ENCODE measurements at regions not wholly inside any gene's neighbourhood (a gene's known extent, or its start where the extent isn't known, plus 50 kb on each side); places are given as distances from the start of the nearest gene placed in this dataset.

DNA sequence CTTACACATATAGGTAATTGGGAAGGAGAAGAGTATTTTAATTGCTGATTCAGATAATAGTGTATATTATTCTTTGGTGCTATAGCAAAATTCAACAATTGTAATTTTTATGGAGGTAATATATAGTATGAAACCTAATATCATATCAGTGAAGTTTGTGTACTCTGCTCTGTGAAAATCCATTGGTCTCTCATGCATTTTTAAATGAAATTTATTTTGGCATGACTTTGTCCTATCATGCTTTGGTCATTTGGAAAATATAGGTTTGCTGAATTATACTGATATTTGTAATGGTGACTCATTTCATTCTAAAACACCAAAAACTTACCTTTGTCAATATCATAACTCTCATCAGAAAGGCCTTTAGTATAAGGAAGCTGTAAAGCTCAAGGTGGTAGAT, 962.0 kb upstream of the NOVA1 start:
- no peak overlapping the region for H3K4me3 ChIP-seq (ENCODE audit: low read depth, low read length)
- DNase-seq (ENCODE audit: low read depth): no peak
- TF ChIP-seq, protein P1, sequence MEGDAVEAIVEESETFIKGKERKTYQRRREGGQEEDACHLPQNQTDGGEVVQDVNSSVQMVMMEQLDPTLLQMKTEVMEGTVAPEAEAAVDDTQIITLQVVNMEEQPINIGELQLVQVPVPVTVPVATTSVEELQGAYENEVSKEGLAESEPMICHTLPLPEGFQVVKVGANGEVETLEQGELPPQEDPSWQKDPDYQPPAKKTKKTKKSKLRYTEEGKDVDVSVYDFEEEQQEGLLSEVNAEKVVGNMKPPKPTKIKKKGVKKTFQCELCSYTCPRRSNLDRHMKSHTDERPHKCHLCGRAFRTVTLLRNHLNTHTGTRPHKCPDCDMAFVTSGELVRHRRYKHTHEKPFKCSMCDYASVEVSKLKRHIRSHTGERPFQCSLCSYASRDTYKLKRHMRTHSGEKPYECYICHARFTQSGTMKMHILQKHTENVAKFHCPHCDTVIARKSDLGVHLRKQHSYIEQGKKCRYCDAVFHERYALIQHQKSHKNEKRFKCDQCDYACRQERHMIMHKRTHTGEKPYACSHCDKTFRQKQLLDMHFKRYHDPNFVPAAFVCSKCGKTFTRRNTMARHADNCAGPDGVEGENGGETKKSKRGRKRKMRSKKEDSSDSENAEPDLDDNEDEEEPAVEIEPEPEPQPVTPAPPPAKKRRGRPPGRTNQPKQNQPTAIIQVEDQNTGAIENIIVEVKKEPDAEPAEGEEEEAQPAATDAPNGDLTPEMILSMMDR (IDR thresholded peaks at IDR 0.05; ENCODE audit: low read depth, low read length): no peak

DNA sequence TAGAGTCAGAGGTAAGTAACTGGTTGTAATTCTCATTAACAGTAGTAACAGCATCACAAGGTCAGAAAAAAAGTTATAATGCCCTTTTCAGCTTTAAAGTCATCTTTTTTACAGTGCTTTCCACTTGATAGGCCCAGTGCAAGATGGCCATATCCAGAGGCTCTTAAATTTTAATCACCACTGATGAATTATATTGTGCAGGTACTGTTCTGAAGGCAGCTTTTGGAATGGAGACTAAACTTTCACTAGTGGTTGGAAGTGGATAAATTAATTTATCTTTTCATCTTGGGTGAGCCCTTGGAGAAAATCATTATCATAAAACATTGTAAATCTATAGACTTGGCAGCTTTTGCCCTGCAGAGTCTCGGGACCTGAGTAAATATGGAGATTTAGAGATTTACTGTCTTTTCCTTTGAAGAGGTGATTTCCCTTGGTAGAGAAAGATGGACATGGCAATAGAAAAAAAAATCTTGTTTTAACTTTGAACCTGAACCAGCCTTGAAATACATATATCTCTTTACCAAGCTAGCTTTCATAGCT, 969.1 kb upstream of the NOVA1 start:
- TF ChIP-seq, protein P1 (IDR thresholded peaks at IDR 0.05; ENCODE audit: low read depth, low read length): no peak
- no peak for TF ChIP-seq MYC (IDR thresholded peaks at IDR 0.05; ENCODE audit: low read depth, low read length)
- no peak for TF ChIP-seq POLR2A (IDR thresholded peaks at IDR 0.05; ENCODE audit: extremely low read depth, insufficient read length)
- TF ChIP-seq MAX (IDR thresholded peaks at IDR 0.05; ENCODE audit: low read depth, low read length): no peak
- DNase-seq (ENCODE audit: low read depth): no peak
- no peak overlapping the region for H3K4me3 ChIP-seq (ENCODE audit: low read depth, low read length)

GRCh38 chr14:27573018-27573417, 975.2 kb upstream of the NOVA1 start:
- DNase-seq (ENCODE audit: low read depth): no peak
- H3K4me3 ChIP-seq (ENCODE audit: low read depth, low read length): no peak overlapping the region
- TF ChIP-seq MYC (IDR thresholded peaks at IDR 0.05; ENCODE audit: low read depth, low read length) (no peak), MAX (IDR thresholded peaks at IDR 0.05; ENCODE audit: low read depth, low read length) (no peak), POLR2A (IDR thresholded peaks at IDR 0.05; ENCODE audit: extremely low read depth, insufficient read length) (no peak)
- TF ChIP-seq, protein P1 (IDR thresholded peaks at IDR 0.05; ENCODE audit: low read depth, low read length): no peak

GRCh38 chr14:27587103-27587502, 989.3 kb upstream of the NOVA1 start:
- no peak overlapping the region for H3K4me3 ChIP-seq (ENCODE audit: low read depth, low read length)
- TF ChIP-seq MAX (IDR thresholded peaks at IDR 0.05; ENCODE audit: low read depth, low read length): no peak
- TF ChIP-seq MYC (IDR thresholded peaks at IDR 0.05; ENCODE audit: low read depth, low read length): no peak
- TF ChIP-seq, protein P1 (IDR thresholded peaks at IDR 0.05; ENCODE audit: low read depth, low read length): no peak
- no peak for TF ChIP-seq POLR2A (IDR thresholded peaks at IDR 0.05; ENCODE audit: extremely low read depth, insufficient read length)
- DNase-seq (ENCODE audit: low read depth): no peak

- no peak for TF ChIP-seq MAX (IDR thresholded peaks at IDR 0.05; ENCODE audit: low read depth, low read length)
Observed at GRCh38 chr14:27605282-27605681, 1007.4 kb upstream of the NOVA1 start.

GRCh38 chr14:27608377-27608776, 1010.5 kb upstream of the NOVA1 start:
- TF ChIP-seq MAX (IDR thresholded peaks at IDR 0.05; ENCODE audit: low read depth, low read length): no peak
- TF ChIP-seq POLR2A (IDR thresholded peaks at IDR 0.05; ENCODE audit: extremely low read depth, insufficient read length): no peak
- no peak for TF ChIP-seq MYC (IDR thresholded peaks at IDR 0.05; ENCODE audit: low read depth, low read length)
- TF ChIP-seq, protein P1 (IDR thresholded peaks at IDR 0.05; ENCODE audit: low read depth, low read length): no peak
- peak; percentile 2 for DNase-seq (ENCODE audit: low read depth)
- H3K4me3 ChIP-seq (ENCODE audit: low read depth, low read length): no peak overlapping the region

More at GRCh38 chr14:27605282-27605681, 1007.4 kb upstream of the NOVA1 start:
- DNase-seq (ENCODE audit: low read depth): no peak
- no peak overlapping the region for H3K4me3 ChIP-seq (ENCODE audit: low read depth, low read length)
